ENCODE measurements at regions not wholly inside any gene's neighbourhood (a gene's known extent, or its start where the extent isn't known, plus 50 kb on each side); places are given as distances from the start of the nearest gene placed in this dataset.

DNA sequence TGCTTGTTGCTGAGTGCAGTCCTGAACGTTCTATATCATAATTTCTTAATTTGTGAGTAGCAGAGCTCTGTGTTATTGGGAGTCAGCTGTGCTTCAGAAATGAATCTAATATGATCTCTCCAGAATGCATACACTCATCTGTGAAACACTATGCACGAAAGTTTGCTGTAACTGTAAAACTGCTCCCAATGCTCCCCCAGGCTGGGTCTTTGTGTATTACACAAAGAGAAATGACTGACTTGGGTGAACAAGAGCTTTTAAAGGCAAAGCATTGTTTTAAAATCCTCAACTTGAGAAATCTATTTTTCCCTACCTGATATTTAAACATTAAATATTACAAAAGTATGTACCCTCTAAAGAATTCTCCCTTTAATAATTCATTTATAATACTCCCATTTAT lies 636.7 kb upstream of the KIF2B start:
- no peak for DNase-seq (ENCODE audit: low spot score)
- TF ChIP-seq, protein P1, sequence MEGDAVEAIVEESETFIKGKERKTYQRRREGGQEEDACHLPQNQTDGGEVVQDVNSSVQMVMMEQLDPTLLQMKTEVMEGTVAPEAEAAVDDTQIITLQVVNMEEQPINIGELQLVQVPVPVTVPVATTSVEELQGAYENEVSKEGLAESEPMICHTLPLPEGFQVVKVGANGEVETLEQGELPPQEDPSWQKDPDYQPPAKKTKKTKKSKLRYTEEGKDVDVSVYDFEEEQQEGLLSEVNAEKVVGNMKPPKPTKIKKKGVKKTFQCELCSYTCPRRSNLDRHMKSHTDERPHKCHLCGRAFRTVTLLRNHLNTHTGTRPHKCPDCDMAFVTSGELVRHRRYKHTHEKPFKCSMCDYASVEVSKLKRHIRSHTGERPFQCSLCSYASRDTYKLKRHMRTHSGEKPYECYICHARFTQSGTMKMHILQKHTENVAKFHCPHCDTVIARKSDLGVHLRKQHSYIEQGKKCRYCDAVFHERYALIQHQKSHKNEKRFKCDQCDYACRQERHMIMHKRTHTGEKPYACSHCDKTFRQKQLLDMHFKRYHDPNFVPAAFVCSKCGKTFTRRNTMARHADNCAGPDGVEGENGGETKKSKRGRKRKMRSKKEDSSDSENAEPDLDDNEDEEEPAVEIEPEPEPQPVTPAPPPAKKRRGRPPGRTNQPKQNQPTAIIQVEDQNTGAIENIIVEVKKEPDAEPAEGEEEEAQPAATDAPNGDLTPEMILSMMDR (IDR thresholded peaks at IDR 0.05; ENCODE audit: borderline replicate concordance, control extremely low read depth, extremely low read depth, insufficient read depth, missing control alignments), result no peak
- in situ Hi-C loops (cut with MboI; ENCODE audit: low sequenced_read_pairs, unreplicated experiment), result no loop called here

DNA sequence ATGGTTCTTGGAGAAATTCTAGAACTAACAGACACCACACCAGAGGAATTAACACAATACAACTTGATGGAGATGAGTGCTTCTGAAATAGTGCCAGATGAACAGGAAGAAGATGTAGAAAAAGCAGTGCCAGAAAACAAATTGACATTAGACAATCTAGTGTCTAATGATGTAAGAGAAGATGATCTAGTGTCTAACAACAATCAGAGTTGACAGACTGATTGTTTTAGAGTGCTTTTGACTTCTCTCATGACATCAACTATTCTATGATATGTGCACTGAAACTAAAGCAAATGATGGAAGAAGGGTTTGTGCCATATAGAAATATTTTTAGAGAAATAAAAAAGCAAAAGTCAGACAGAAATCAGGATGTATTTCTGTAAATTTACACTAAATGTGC lies 646.1 kb upstream of the KIF2B start:
- DNase-seq (ENCODE audit: low spot score), result no peak
- in situ Hi-C loops (cut with MboI; ENCODE audit: low sequenced_read_pairs, unreplicated experiment), result no loop called here
- TF ChIP-seq, protein P1 (IDR thresholded peaks at IDR 0.05; ENCODE audit: borderline replicate concordance, control extremely low read depth, extremely low read depth, insufficient read depth, missing control alignments), result no peak

DNA sequence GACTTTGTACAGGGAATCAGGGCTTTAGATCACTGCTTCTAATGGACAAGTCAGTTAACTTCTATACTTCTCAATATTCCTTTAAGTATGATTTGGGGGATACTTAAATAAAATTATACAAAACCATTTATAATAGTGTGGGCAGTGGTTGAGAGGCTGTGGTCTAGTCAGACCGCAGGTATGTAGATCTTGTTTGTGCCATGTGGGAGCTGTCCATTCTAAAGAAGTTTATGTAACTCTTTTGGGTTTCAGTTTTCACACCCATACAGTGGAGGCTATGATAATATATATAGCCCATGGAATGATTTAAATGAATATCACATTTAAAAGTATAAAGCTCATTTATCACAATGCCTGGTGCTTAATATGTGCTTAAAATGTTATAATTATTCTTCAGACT lies 654.3 kb upstream of the KIF2B start:
- TF ChIP-seq, protein P1 (IDR thresholded peaks at IDR 0.05; ENCODE audit: borderline replicate concordance, control extremely low read depth, extremely low read depth, insufficient read depth, missing control alignments), result no peak

GRCh38 chr17:53166731-53167130 lies 656.0 kb upstream of the KIF2B start:
- TF ChIP-seq, protein P1 (IDR thresholded peaks at IDR 0.05; ENCODE audit: borderline replicate concordance, control extremely low read depth, extremely low read depth, insufficient read depth, missing control alignments), result no peak
- no peak for DNase-seq (ENCODE audit: low spot score)
- in situ Hi-C loops (cut with MboI; ENCODE audit: low sequenced_read_pairs, unreplicated experiment), result no loop called here

More for the DNA sequence above, 654.3 kb upstream of the KIF2B start:
- DNase-seq (ENCODE audit: low spot score), result no peak
- in situ Hi-C loops (cut with MboI; ENCODE audit: low sequenced_read_pairs, unreplicated experiment), result no loop called here

GRCh38 chr17:53150101-53150698 lies 672.5 kb upstream of the KIF2B start:
- no peak for DNase-seq (ENCODE audit: low spot score)
- in situ Hi-C loops (cut with MboI; ENCODE audit: low sequenced_read_pairs, unreplicated experiment), result no loop called here
- TF ChIP-seq, protein P1 (IDR thresholded peaks at IDR 0.05; ENCODE audit: borderline replicate concordance, control extremely low read depth, extremely low read depth, insufficient read depth, missing control alignments), result no peak

DNA sequence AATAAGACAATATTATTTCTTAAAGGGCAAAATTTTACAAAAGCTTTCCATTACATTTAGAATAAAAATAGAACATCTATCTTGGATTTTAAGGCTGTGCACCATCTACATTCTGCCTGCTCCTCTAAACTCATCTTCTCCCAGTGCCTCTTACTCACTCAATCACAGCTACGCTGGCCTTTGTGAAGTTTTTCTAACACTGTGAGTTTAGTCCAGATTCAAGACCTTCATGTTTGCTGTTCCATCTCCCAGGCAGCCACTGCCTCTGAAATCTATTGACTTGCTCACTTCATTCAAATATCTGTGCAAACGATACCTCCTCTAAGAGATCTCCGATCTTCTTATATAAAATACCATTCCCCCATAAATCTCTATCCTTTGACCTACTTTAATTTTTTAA lies 673.4 kb upstream of the KIF2B start:
- TF ChIP-seq, protein P1 (IDR thresholded peaks at IDR 0.05; ENCODE audit: borderline replicate concordance, control extremely low read depth, extremely low read depth, insufficient read depth, missing control alignments), result no peak
- in situ Hi-C loops (cut with MboI; ENCODE audit: low sequenced_read_pairs, unreplicated experiment), result no loop called here
- no peak for DNase-seq (ENCODE audit: low spot score)
